Muscle of leg (tissue), 3 donors: ENCODE measurements at regions not wholly inside any gene's neighbourhood (a gene's known extent, or its start where the extent isn't known, plus 50 kb on each side); places are given as distances from the start of the nearest gene placed in this dataset.
"Not testable (repeated sequence)": the region's sequence is repeated elsewhere in the genome, so short reads cannot be mapped to it uniquely, and the experiment has no call there.

Experiments
- DNase-seq: peaks from one replicate; pipeline ENCODE4 v3.0.0; 2013
- H3K27ac ChIP-seq: one replicate; pipeline ENCODE4 v1.5.1; 2013; ENCODE audit warnings: mild to moderate bottlenecking, low read length, control low read depth
- H3K27me3 ChIP-seq: one replicate; pipeline ENCODE4 v1.6.1; 2013; ENCODE audit warnings: low read length; ENCODE audit not compliant: control insufficient read depth, insufficient read depth
- H3K36me3 ChIP-seq: one replicate; pipeline ENCODE4 v1.6.1; 2013; ENCODE audit warnings: low read length; ENCODE audit not compliant: control insufficient read depth, insufficient read depth
- H3K4me1 ChIP-seq: one replicate; pipeline ENCODE4 v1.6.1; 2013; ENCODE audit warnings: low read length; ENCODE audit not compliant: control insufficient read depth, insufficient read depth
- H3K4me3 ChIP-seq: one replicate; pipeline ENCODE4 v1.5.1; 2013; ENCODE audit warnings: low read length, control low read depth
- H3K9me3 ChIP-seq: replicated peaks from 2 replicates; pipeline ENCODE4 v1.6.1; 2013; ENCODE audit warnings: low read depth, low read length; ENCODE audit not compliant: control insufficient read depth
- WGBS: methylation state at CpG from one replicate; pipeline ENCODE4 v1.1.5; 2013; ENCODE audit warnings: missing lambda C conversion rate; ENCODE audit not compliant: insufficient coverage; 5-methylcytosine and 5-hydroxymethylcytosine counted together

GRCh38 chr4:164138521-164138920 is 615.4 kb upstream of the SMIM31 start:
- H3K36me3 ChIP-seq = no peaks in the 10 kb centered on the region
- no peak overlapping the region for H3K27ac ChIP-seq
- no peak for DNase-seq
- 79% methylated on average over 2 of the region's 2 CpGs for WGBS
- H3K4me1 ChIP-seq = no peaks in the 10 kb centered on the region
- H3K27me3 ChIP-seq = no peaks in the 10 kb centered on the region
- H3K4me3 ChIP-seq = no peak overlapping the region
- peaks cover 5% of the 10 kb centered on the region for H3K9me3 ChIP-seq

- H3K36me3 ChIP-seq = no peaks in the 10 kb centered on the region
- no peak for DNase-seq
- H3K27me3 ChIP-seq = no peaks in the 10 kb centered on the region
- H3K4me1 ChIP-seq = no peaks in the 10 kb centered on the region
- H3K4me3 ChIP-seq = no peak overlapping the region
- no peak overlapping the region for H3K27ac ChIP-seq
- H3K9me3 ChIP-seq = peaks cover 5% of the 10 kb centered on the region
- WGBS = no CpG with 5 or more reads among the region's 1 CpG
Observed at GRCh38 chr4:164139291-164139690, 614.6 kb upstream of the SMIM31 start.

- H3K27me3 ChIP-seq, H3K27ac ChIP-seq, H3K9me3 ChIP-seq, H3K4me1 ChIP-seq, H3K4me3 ChIP-seq, H3K36me3 ChIP-seq, DNase-seq: not testable (repeated sequence)
- 86% methylated on average over 17 of the region's 20 CpGs for whole genome bisulfite sequencing
Observed at GRCh38 chr4:164141755-164142375, 612.1 kb upstream of the SMIM31 start.

- Histone ChIP-seq H3K36me3 (no peaks in the 10 kb centered on the region), H3K4me1 (no peaks in the 10 kb centered on the region), H3K9me3 (no peaks in the 10 kb centered on the region), H3K4me3 (no peak overlapping the region), H3K27ac (no peak overlapping the region), H3K27me3 (no peaks in the 10 kb centered on the region)
- WGBS = 67% methylated on average over 4 of the region's 4 CpGs
- DNase-seq = no peak
Observed at GRCh38 chr4:164154416-164154815, 599.5 kb upstream of the SMIM31 start.

- H3K4me3 ChIP-seq = no peak overlapping the region
- H3K9me3 ChIP-seq = no peaks in the 10 kb centered on the region
- H3K27ac ChIP-seq = no peak overlapping the region
- no peak for DNase-seq
- H3K36me3 ChIP-seq = no peaks in the 10 kb centered on the region
- H3K27me3 ChIP-seq = no peaks in the 10 kb centered on the region
- H3K4me1 ChIP-seq = no peaks in the 10 kb centered on the region
Observed at GRCh38 chr4:164169591-164169990, 584.3 kb upstream of the SMIM31 start.

GRCh38 chr4:164177153-164177552 is 576.8 kb upstream of the SMIM31 start:
- Histone ChIP-seq H3K4me1 (no peaks in the 10 kb centered on the region), H3K9me3 (no peaks in the 10 kb centered on the region), H3K36me3 (no peaks in the 10 kb centered on the region), H3K4me3 (no peak overlapping the region), H3K27ac (no peak overlapping the region), H3K27me3 (no peaks in the 10 kb centered on the region)
- WGBS = no CpG with 5 or more reads among the region's 3 CpGs
- no peak for DNase-seq

GRCh38 chr4:164177753-164178152 is 576.2 kb upstream of the SMIM31 start:
- DNase-seq = no peak
- H3K36me3 ChIP-seq = no peaks in the 10 kb centered on the region
- no peaks in the 10 kb centered on the region for H3K27me3 ChIP-seq
- no peak overlapping the region for H3K4me3 ChIP-seq
- H3K4me1 ChIP-seq = no peaks in the 10 kb centered on the region
- WGBS = no CpG with 5 or more reads among the region's 1 CpG
- no peak overlapping the region for H3K27ac ChIP-seq
- no peaks in the 10 kb centered on the region for H3K9me3 ChIP-seq

GRCh38 chr4:164188236-164188635 is 565.7 kb upstream of the SMIM31 start:
- no peaks in the 10 kb centered on the region for H3K36me3 ChIP-seq
- H3K9me3 ChIP-seq = no peaks in the 10 kb centered on the region
- no peak overlapping the region for H3K4me3 ChIP-seq
- 96% methylated on average over 30 of the region's 35 CpGs for WGBS
- no peak overlapping the region for H3K27ac ChIP-seq
- no peaks in the 10 kb centered on the region for H3K27me3 ChIP-seq
- no peaks in the 10 kb centered on the region for H3K4me1 ChIP-seq
- DNase-seq = no peak

- Histone ChIP-seq H3K4me1 (no peaks in the 10 kb centered on the region), H3K4me3 (no peak overlapping the region)
- 91% methylated on average over 2 of the region's 5 CpGs for WGBS
Observed at GRCh38 chr4:164192844-164193243, 561.1 kb upstream of the SMIM31 start.

GRCh38 chr4:164193676-164194075 is 560.3 kb upstream of the SMIM31 start:
- H3K27ac ChIP-seq = no peak overlapping the region
- no peak overlapping the region for H3K4me3 ChIP-seq
- no peaks in the 10 kb centered on the region for H3K27me3 ChIP-seq
- no peak for DNase-seq
- no peaks in the 10 kb centered on the region for H3K36me3 ChIP-seq
- H3K9me3 ChIP-seq = no peaks in the 10 kb centered on the region
- H3K4me1 ChIP-seq = no peaks in the 10 kb centered on the region

More at GRCh38 chr4:164192844-164193243, 561.1 kb upstream of the SMIM31 start:
- Histone ChIP-seq H3K27ac (no peak overlapping the region), H3K9me3 (no peaks in the 10 kb centered on the region), H3K36me3 (no peaks in the 10 kb centered on the region), H3K27me3 (no peaks in the 10 kb centered on the region)
- no peak for DNase-seq

- H3K4me3 ChIP-seq = no peak overlapping the region
- 93% methylated on average over 7 of the region's 18 CpGs for WGBS
Observed at GRCh38 chr4:164197556-164197955, 556.4 kb upstream of the SMIM31 start.

More at GRCh38 chr4:164197556-164197955, 556.4 kb upstream of the SMIM31 start:
- DNase-seq = no peak
- no peak overlapping the region for H3K27ac ChIP-seq
- H3K36me3 ChIP-seq = no peaks in the 10 kb centered on the region
- H3K9me3 ChIP-seq = no peaks in the 10 kb centered on the region
- no peaks in the 10 kb centered on the region for H3K4me1 ChIP-seq
- H3K27me3 ChIP-seq = no peaks in the 10 kb centered on the region
